Esophagus squamous epithelium (tissue), 4 donors: ENCODE measurements at regions not wholly inside any gene's neighbourhood (a gene's known extent, or its start where the extent isn't known, plus 50 kb on each side); places are given as distances from the start of the nearest gene placed in this dataset.

Experiments
- CTCF ChIP-seq, 6 experiments: fragments of 450-650 bp in 4 of 6; fragments of 200-600 bp in 2 of 6; sonication (generic) in 2 of 6; IDR thresholded peaks; one replicate each; pipeline ENCODE4 v1.5.1; 2016 to 2019; ENCODE audit warnings: antibody characterized with exemption in 6 of 6, mild to moderate bottlenecking in 4 of 6, moderate library complexity in 4 of 6
- POLR2A ChIP-seq, 4 donors: fragments of 450-650 bp; IDR thresholded peaks; one replicate each; pipeline ENCODE4 v1.6.1; 2017; ENCODE audit warnings: antibody characterized with exemption in 4 of 4, mild to moderate bottlenecking in 4 of 4, moderate library complexity in 3 of 4

- no peak for TF ChIP-seq CTCF (IDR thresholded peaks at IDR 0.05)
- no peak for TF ChIP-seq POLR2A (IDR thresholded peaks at IDR 0.05)
Observed at GRCh38 chr9:79889369-79889768, 317.6 kb downstream of the TLE4 start.
